ENCODE measurements at regions not wholly inside any gene's neighbourhood (a gene's known extent, or its start where the extent isn't known, plus 50 kb on each side); places are given as distances from the start of the nearest gene placed in this dataset.

DNA sequence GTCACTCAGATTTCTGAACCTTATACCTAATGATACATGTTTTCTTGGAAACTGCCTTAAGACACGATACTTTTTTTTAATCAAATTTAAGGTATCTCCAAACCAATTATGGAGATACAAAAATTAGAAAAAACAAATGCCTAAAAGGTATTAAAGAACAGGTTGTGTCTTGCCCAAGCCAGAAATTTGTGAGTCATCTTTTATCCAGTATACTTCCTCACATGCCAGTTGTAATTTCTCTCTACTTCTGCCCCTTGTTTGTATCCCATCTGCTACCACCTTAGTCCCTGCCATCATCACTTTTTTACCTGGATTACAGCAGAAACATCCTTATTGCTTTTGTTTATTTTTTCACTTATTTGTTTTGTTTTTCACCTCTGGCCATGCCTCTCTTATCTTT, 571.2 kb upstream of the DAB2 start:
- H3K4me3 ChIP-seq (ENCODE audit: control insufficient read depth, low read depth, low read length) = no peak overlapping the region
- DNase-seq (ENCODE audit: low read depth) = no peak
- TF ChIP-seq, protein P1, sequence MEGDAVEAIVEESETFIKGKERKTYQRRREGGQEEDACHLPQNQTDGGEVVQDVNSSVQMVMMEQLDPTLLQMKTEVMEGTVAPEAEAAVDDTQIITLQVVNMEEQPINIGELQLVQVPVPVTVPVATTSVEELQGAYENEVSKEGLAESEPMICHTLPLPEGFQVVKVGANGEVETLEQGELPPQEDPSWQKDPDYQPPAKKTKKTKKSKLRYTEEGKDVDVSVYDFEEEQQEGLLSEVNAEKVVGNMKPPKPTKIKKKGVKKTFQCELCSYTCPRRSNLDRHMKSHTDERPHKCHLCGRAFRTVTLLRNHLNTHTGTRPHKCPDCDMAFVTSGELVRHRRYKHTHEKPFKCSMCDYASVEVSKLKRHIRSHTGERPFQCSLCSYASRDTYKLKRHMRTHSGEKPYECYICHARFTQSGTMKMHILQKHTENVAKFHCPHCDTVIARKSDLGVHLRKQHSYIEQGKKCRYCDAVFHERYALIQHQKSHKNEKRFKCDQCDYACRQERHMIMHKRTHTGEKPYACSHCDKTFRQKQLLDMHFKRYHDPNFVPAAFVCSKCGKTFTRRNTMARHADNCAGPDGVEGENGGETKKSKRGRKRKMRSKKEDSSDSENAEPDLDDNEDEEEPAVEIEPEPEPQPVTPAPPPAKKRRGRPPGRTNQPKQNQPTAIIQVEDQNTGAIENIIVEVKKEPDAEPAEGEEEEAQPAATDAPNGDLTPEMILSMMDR (IDR thresholded peaks at IDR 0.05; ENCODE audit: control insufficient read depth, insufficient read depth, low read depth, low read length, missing control alignments) = no peak

DNA sequence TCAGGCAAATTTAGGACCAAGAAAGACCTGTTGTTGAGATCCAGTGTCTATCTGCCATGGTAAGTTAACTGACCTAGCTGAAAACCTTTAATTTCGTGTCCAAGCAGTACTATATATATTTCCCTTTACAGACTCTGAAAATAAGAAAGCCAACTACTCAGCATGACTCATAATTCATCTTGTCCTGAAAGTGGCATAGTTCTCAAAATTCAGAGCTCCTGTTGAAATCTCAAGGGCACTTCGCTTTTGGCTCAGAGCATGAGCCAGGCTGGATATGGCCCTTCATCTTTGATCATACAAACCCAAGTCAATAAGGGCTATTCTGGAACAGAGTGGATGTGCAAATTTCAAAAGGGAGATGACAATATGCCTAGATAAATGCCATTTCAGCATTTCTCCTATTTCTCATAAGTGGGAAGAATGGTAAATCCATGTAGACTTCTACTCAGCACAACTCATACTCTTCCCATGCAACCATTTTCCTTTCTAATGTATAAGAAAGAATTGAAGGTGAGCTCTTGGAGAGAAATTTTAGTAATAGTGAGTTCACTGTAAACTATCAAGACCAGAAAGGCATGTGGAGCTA, 567.9 kb upstream of the DAB2 start:
- no peak overlapping the region for H3K4me3 ChIP-seq (ENCODE audit: control insufficient read depth, low read depth, low read length)
- no peak for DNase-seq (ENCODE audit: low read depth)
- TF ChIP-seq, protein P1 (IDR thresholded peaks at IDR 0.05; ENCODE audit: control insufficient read depth, insufficient read depth, low read depth, low read length, missing control alignments) = no peak

DNA sequence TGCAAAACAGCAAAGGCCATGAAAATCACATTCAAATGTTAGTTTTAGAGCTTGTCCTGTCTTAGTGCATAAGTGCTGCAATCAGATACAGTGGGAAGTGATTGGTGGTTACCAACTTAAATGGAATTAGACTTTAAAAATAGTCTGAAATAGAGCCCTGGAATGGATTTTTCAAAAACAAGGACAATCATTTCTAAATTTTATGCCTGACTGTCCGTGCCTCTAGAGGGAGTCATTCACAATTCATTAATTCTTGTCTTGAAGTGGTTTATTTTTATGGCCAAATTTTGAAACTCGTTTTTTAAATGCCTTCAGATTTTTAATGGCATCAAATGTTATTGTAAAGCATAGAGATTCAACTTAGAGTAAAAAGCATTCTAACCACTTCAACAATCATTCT, 561.8 kb upstream of the DAB2 start:
- H3K4me3 ChIP-seq (ENCODE audit: control insufficient read depth, low read depth, low read length) = no peak overlapping the region
- DNase-seq (ENCODE audit: low read depth) = no peak

DNA sequence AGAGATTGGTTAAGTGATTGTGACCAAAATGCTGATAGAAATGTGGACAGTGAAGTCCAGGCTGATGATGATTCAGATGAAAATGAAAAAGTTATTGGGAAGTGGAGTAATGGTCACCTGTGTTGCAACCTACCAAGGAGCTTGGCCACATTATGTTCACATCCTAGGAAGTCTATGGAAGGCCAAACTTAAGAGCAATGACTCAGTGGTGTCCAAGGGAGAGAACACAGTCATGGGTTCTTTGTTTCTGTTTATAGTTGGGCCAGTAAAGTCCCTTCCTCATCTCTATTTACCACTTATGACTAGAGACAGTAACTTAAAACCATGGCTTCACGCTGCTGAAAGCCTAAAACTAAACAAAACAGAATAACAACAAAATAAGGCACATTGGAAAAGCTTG, 555.3 kb upstream of the DAB2 start:
- TF ChIP-seq, protein P1 (IDR thresholded peaks at IDR 0.05; ENCODE audit: control insufficient read depth, insufficient read depth, low read depth, low read length, missing control alignments) = no peak
- no peak for DNase-seq (ENCODE audit: low read depth)
- H3K4me3 ChIP-seq (ENCODE audit: control insufficient read depth, low read depth, low read length) = no peak overlapping the region

More for the DNA sequence above, 561.8 kb upstream of the DAB2 start:
- TF ChIP-seq, protein P1 (IDR thresholded peaks at IDR 0.05; ENCODE audit: control insufficient read depth, insufficient read depth, low read depth, low read length, missing control alignments) = peak; percentile 17

DNA sequence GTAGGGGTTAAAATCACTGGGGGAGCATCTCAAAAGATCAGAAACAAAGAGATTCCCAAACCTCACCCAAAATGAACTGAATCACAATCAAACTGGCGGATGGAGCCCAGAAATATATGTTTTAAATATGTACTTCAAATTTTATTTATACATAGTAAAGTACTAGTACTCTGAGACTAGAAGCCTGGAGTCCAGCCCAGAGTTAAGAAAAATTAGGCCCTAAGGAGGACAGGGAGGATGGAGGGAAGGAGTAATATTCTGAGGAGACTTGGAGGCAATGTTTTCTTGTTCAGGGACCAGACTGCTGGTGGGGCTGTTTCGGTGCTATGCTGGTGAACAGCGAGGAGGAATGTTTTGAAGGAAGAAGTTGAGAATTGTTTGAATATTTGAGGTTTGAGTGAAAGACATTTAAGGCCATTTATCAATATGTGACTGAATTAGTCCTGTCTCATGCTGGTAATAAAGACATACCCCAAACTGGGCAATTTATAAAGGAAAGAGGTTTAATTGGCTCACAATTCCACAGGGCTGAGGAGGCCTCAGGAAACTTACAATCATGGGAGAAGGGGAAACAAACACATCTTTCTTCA, 552.4 kb upstream of the DAB2 start:
- H3K4me3 ChIP-seq (ENCODE audit: control insufficient read depth, low read depth, low read length) = no peak overlapping the region
- TF ChIP-seq, protein P1 (IDR thresholded peaks at IDR 0.05; ENCODE audit: control insufficient read depth, insufficient read depth, low read depth, low read length, missing control alignments) = no peak
- no peak for DNase-seq (ENCODE audit: low read depth)

DNA sequence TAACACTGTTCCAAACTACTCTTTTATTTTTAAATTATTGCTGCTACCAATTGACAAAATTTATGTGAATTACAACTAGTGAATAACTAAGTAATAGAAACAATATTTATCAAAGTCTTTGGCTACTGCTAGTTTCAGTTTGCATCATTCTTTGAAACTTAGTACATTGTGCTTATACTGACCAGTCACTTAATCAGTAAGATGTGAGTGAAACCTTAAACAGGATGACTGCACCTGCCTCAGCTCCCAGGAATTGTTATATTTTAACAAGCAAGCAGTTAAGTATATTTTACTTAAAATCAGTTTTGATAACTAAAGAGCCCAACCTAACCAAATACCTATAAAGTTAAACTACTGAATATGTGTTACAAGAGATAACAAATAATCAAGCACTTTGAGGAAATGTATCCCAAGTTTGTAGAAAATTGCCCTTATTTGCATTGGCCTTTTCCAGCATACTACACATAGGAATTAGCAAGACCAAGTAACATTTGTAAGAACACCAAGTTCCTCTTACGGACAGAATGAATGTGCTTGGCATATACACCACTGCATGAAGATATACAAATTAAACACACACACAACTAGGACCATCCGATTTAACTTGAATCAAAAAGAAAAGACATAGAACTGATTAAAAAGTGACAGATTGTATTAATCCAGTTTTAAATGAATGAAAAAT, 545.5 kb upstream of the DAB2 start:
- H3K4me3 ChIP-seq (ENCODE audit: control insufficient read depth, low read depth, low read length) = no peak overlapping the region
- DNase-seq (ENCODE audit: low read depth) = no peak
- TF ChIP-seq, protein P1 (IDR thresholded peaks at IDR 0.05; ENCODE audit: control insufficient read depth, insufficient read depth, low read depth, low read length, missing control alignments) = no peak
